A549 (cell line): ENCODE measurements at regions not wholly inside any gene's neighbourhood (a gene's known extent, or its start where the extent isn't known, plus 50 kb on each side); places are given as distances from the start of the nearest gene placed in this dataset.

Source experiments
- ATAC-seq, 2 experiments: fragments of 200-7000 bp in 1 of 2; fragments of >200 bp in 1 of 2; cut with Nextera tagmentation in 1 of 2; cut with Tn5 transposase in 1 of 2; 3 replicates each; pipeline versions ENCODE4 v1.8.0 to v1.9.1; 2018 to 2020; ENCODE audit warnings: mild to moderate bottlenecking in 1 of 2, moderate library complexity in 1 of 2
- CTCF ChIA-PET: fragments of 300-600 bp; sonication (Branson Sonifier 250); formaldehyde crosslinking; extraction: SDS; loops from one replicate; lab custom pipeline; 2021; ENCODE audit warnings: antibody characterized with exemption, inconsistent platforms; lab: Yijun Ruan, JAX
- POLR2A ChIA-PET: fragments of 350-600 bp; formaldehyde crosslinking; extraction: SDS; loops from one replicate; lab custom pipeline; 2021; ENCODE audit warnings: antibody characterized with exemption, inconsistent platforms; lab: Yijun Ruan, JAX
- DNase-seq, 2 experiments: peaks; one replicate each; pipeline versions ENCODE4 v3.0.0 to v3.0.0-alpha.2; 2011 to 2016; ENCODE audit warnings: low read depth in 1 of 2, low spot score in 1 of 2
- FAIRE-seq: peaks from 2 replicates; lab custom pipeline; 2011; peaks lifted over from hg19 to GRCh38; lab: Jason Lieb, UNC
- H3K27ac ChIP-seq, 2 experiments: fragments of >200 bp; sonication (Bioruptor Twin); formaldehyde crosslinking; 3 replicates each; pipeline ENCODE4 v1.5.1; 2016 to 2017
- H3K4me1 ChIP-seq: fragments of >200 bp; sonication (Bioruptor Twin); formaldehyde crosslinking; 3 replicates; pipeline ENCODE4 v1.6.1; 2016
- H3K4me2 ChIP-seq: fragments of >200 bp; sonication (Bioruptor Twin); formaldehyde crosslinking; 3 replicates; pipeline ENCODE4 v1.6.1; 2016
- H3K4me3 ChIP-seq: fragments of >200 bp; sonication (Bioruptor Twin); formaldehyde crosslinking; 3 replicates; pipeline ENCODE4 v1.5.1; 2016
- H3K9me3 ChIP-seq: fragments of >200 bp; sonication (Bioruptor Twin); formaldehyde crosslinking; 3 replicates; pipeline ENCODE4 v1.6.1; 2016
- ATOH8 ChIP-seq: fragments of 250-450 bp; sonication (Bioruptor Pico); IDR thresholded peaks from 2 replicates; pipeline ENCODE4 v1.5.0; 2020; ENCODE audit warnings: low read depth, mild to moderate bottlenecking, moderate library complexity
- BHLHE40 ChIP-seq: IDR thresholded peaks from 2 replicates; pipeline ENCODE4 v1.6.1; 2012; ENCODE audit warnings: low read depth, low read length, inconsistent platforms
- CBX2 ChIP-seq: fragments of 200-600 bp; sonication (generic); IDR thresholded peaks from 2 replicates; pipeline ENCODE4 v1.6.1; 2016; ENCODE audit warnings: low read depth, mild to moderate bottlenecking, borderline replicate concordance
- CHD4 ChIP-seq: fragments of 200-600 bp; sonication (generic); IDR thresholded peaks from 2 replicates; pipeline ENCODE4 v1.6.1; 2016; ENCODE audit warnings: antibody characterized with exemption, mild to moderate bottlenecking, borderline replicate concordance
- ELK1 ChIP-seq: fragments of 150-350 bp; IDR thresholded peaks from 2 replicates; pipeline ENCODE4 v1.6.1; 2014; ENCODE audit warnings: low read depth, mild to moderate bottlenecking, low read length
- EP300 ChIP-seq, 2 experiments: fragments of >200 bp; sonication (Bioruptor Twin); formaldehyde crosslinking; IDR thresholded peaks; 2 replicates in 1 of 2; 3 replicates in 1 of 2; pipeline ENCODE4 v1.6.1; 2016 to 2017
- GATA3 ChIP-seq: IDR thresholded peaks from 2 replicates; pipeline ENCODE4 v1.6.1; 2012; ENCODE audit warnings: borderline replicate concordance
- HDAC2 ChIP-seq: fragments of 200-600 bp; sonication (generic); IDR thresholded peaks from 2 replicates; pipeline ENCODE4 v1.6.1; 2016
- HES2 ChIP-seq: fragments of >200 bp; sonication (Bioruptor Twin); formaldehyde crosslinking; IDR thresholded peaks from 2 replicates; pipeline ENCODE4 v1.6.1; 2016
- JUNB ChIP-seq: fragments of >200 bp; sonication (Bioruptor Twin); formaldehyde crosslinking; IDR thresholded peaks from 2 replicates; pipeline ENCODE4 v1.6.1; 2016
- KDM5A ChIP-seq: fragments of 200-600 bp; sonication (generic); IDR thresholded peaks from 2 replicates; pipeline ENCODE4 v1.6.1; 2016; ENCODE audit warnings: antibody characterized with exemption, mild to moderate bottlenecking
- MAFK ChIP-seq: fragments of 450-650 bp; IDR thresholded peaks from 2 replicates; pipeline ENCODE4 v1.6.1; 2014; ENCODE audit not compliant: partially characterized antibody
- MAZ ChIP-seq: fragments of 150-350 bp; IDR thresholded peaks from 2 replicates; pipeline ENCODE4 v1.6.1; 2014; ENCODE audit warnings: antibody characterized with exemption, low read depth, low read length, borderline replicate concordance
- MYC ChIP-seq: IDR thresholded peaks from 2 replicates; pipeline ENCODE4 v1.6.1; 2012; ENCODE audit warnings: mild to moderate bottlenecking, inconsistent platforms, low read length, improper control_type of control experiment, borderline replicate concordance
- PBX3 ChIP-seq: IDR thresholded peaks from 2 replicates; pipeline ENCODE4 v1.6.1; 2012
- PHF8 ChIP-seq: fragments of 200-600 bp; sonication (generic); IDR thresholded peaks from 2 replicates; pipeline ENCODE4 v1.6.1; 2016; ENCODE audit warnings: low read depth, mild to moderate bottlenecking, antibody characterized with exemption, moderate library complexity, borderline replicate concordance
- RAD21 ChIP-seq, 2 experiments: fragments of >200 bp in 1 of 2; sonication (Bioruptor Twin) in 1 of 2; formaldehyde crosslinking in 1 of 2; IDR thresholded peaks in 1 of 2; conservative IDR thresholded peaks in 1 of 2; 2 replicates in 1 of 2; 3 replicates in 1 of 2; pipeline ENCODE4 v1.6.1; 2012 to 2018; ENCODE audit warnings: inconsistent platforms in 1 of 2
- RNF2 ChIP-seq: fragments of 200-600 bp; sonication (generic); IDR thresholded peaks from 2 replicates; pipeline ENCODE4 v1.6.1; 2016; ENCODE audit warnings: low read depth, mild to moderate bottlenecking, antibody characterized with exemption, moderate library complexity, borderline replicate concordance
- SREBF2 ChIP-seq: fragments of 450-650 bp; IDR thresholded peaks from 2 replicates; pipeline ENCODE4 v1.6.1; 2014; ENCODE audit warnings: mild to moderate bottlenecking, moderate library complexity
- WGBS: methylation state at CpG from one replicate; pipeline ENCODE4 v1.1.6; 2017; ENCODE audit errors: missing lambda C conversion rate; 5-methylcytosine and 5-hydroxymethylcytosine counted together
- TF ChIP-seq, protein P1 (sequence below): fragments of 450-650 bp; IDR thresholded peaks from 2 replicates; pipeline ENCODE4 v1.6.1; 2014; ENCODE audit warnings: antibody characterized with exemption
- TF ChIP-seq, protein P2 (sequence below): fragments of 200-600 bp; sonication (generic); IDR thresholded peaks from 2 replicates; pipeline ENCODE4 v1.6.1; 2016; ENCODE audit warnings: antibody characterized with exemption, mild to moderate bottlenecking, moderate library complexity

DNA sequence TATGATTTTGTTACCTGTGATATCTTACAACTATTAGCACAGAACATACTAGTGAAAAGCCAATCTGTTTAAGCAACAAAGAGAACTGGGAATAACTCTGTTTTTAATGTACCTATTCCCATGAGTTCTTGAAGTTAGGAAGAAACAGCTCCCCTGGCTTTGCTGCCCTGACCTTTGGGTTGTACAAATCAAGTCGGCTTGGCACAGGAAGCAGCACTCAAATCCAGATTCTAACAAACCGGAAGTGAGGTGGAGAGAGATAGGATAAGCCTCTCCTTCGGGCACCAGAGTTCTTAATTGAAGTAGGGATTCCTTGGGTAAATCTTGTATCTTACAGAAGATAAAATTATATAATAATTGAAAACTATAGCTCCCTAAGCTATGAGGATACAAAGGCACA, 144.8 kb upstream of the CPEB2 start:
- H3K9me3 ChIP-seq = peaks cover 9% of the 10 kb centered on the region; the same call in 1 of the 3 replicates
- no peak for FAIRE-seq
- POLR2A ChIA-PET = no interaction called here

DNA sequence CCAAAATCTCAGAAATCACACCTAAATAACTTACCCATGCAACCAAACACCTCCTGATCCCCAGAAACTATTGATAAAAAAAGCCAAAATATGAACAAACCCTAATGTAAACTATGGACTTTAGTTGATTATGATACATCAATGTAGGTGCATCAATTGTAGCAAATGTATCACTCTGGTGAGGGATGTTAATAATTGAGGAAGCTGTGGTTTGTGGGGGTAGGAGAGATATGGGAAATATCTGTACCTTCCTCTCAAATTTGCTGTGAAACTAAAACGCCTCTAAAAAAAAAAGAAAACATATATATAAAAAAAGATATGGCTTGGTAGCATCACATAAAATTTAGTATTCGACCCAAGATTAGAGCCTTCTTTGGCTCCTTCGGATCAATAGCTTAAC, 144.3 kb upstream of the CPEB2 start:
- no peak for FAIRE-seq
- Histone ChIP-seq H3K4me3 (no peak overlapping the region), H3K4me2 (no peak overlapping the region), H3K4me1 (peaks cover 19% of the 10 kb centered on the region), H3K27ac (no peak overlapping the region; a peak in 1 of 6 replicates), H3K9me3 (peaks cover 9% of the 10 kb centered on the region; the same call in 1 of the 3 replicates)
- no peak for DNase-seq
- POLR2A ChIA-PET = no interaction called here
- 95% methylated on average over 3 of the region's 3 CpGs for WGBS
- ATAC-seq = no peak
- CTCF ChIA-PET = no interaction called here
- TF ChIP-seq ATOH8 (CRISPR knock-in tag) = no peak
- TF ChIP-seq SREBF2 = no peak
- no peak for TF ChIP-seq ELK1
- no peak for TF ChIP-seq GATA3
- TF ChIP-seq, protein P1, sequence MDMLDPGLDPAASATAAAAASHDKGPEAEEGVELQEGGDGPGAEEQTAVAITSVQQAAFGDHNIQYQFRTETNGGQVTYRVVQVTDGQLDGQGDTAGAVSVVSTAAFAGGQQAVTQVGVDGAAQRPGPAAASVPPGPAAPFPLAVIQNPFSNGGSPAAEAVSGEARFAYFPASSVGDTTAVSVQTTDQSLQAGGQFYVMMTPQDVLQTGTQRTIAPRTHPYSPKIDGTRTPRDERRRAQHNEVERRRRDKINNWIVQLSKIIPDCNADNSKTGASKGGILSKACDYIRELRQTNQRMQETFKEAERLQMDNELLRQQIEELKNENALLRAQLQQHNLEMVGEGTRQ = no peak
- no peak for TF ChIP-seq HES2
- TF ChIP-seq PHF8 = no peak
- TF ChIP-seq RAD21 (conservative IDR thresholded peaks at IDR 0.05 in 1 of 2, IDR thresholded peaks at IDR 0.05 in 1 of 2) = no peak
- TF ChIP-seq KDM5A = no peak
- TF ChIP-seq MAZ = no peak
- TF ChIP-seq HDAC2 = no peak

More for the DNA sequence above, 144.8 kb upstream of the CPEB2 start:
- DNase-seq (no peak), ATAC-seq (no peak)
- Histone ChIP-seq H3K4me2 (no peak overlapping the region), H3K4me3 (no peak overlapping the region), H3K4me1 (peaks cover 19% of the 10 kb centered on the region)
- 92% methylated on average over 3 of the region's 3 CpGs for WGBS
- no peak for TF ChIP-seq MYC
- TF ChIP-seq ATOH8 (CRISPR knock-in tag) = no peak
- TF ChIP-seq CBX2 = no peak
- TF ChIP-seq BHLHE40 = no peak
- TF ChIP-seq PBX3 = no peak
- TF ChIP-seq HDAC2 = no peak
- no peak for TF ChIP-seq CHD4
- TF ChIP-seq MAFK = no peak
- TF ChIP-seq JUNB = no peak
- TF ChIP-seq, protein P2, sequence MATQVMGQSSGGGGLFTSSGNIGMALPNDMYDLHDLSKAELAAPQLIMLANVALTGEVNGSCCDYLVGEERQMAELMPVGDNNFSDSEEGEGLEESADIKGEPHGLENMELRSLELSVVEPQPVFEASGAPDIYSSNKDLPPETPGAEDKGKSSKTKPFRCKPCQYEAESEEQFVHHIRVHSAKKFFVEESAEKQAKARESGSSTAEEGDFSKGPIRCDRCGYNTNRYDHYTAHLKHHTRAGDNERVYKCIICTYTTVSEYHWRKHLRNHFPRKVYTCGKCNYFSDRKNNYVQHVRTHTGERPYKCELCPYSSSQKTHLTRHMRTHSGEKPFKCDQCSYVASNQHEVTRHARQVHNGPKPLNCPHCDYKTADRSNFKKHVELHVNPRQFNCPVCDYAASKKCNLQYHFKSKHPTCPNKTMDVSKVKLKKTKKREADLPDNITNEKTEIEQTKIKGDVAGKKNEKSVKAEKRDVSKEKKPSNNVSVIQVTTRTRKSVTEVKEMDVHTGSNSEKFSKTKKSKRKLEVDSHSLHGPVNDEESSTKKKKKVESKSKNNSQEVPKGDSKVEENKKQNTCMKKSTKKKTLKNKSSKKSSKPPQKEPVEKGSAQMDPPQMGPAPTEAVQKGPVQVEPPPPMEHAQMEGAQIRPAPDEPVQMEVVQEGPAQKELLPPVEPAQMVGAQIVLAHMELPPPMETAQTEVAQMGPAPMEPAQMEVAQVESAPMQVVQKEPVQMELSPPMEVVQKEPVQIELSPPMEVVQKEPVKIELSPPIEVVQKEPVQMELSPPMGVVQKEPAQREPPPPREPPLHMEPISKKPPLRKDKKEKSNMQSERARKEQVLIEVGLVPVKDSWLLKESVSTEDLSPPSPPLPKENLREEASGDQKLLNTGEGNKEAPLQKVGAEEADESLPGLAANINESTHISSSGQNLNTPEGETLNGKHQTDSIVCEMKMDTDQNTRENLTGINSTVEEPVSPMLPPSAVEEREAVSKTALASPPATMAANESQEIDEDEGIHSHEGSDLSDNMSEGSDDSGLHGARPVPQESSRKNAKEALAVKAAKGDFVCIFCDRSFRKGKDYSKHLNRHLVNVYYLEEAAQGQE = no peak
- no peak for TF ChIP-seq ELK1
- TF ChIP-seq EP300 (IDR thresholded peaks at IDR 0.05) = no peak
- no peak for TF ChIP-seq RNF2
- TF ChIP-seq, all 56 proteins: peak for 0
- CTCF ChIA-PET = no interaction called here
- peak overlapping the region in 1 of 2 experiments; percentile 65; a peak in 3 of 6 replicates for H3K27ac ChIP-seq
